H9 (cell line): ENCODE measurements at regions not wholly inside any gene's neighbourhood (a gene's known extent, or its start where the extent isn't known, plus 50 kb on each side); places are given as distances from the start of the nearest gene placed in this dataset.

Experiments used
- DNase-seq: peaks from one replicate; pipeline ENCODE4 v3.0.0-alpha.2; 2017
- H2AFZ ChIP-seq: one replicate; pipeline ENCODE4 v1.6.1; 2013; ENCODE audit warnings: mild to moderate bottlenecking, low read length, control low read depth, moderate library complexity
- H2AK5ac ChIP-seq: 2 replicates; pipeline ENCODE4 v1.6.1; 2013; ENCODE audit warnings: low read length, control low read depth, mixed read lengths; ENCODE audit not compliant: insufficient read length
- H2BK120ac ChIP-seq: one replicate; pipeline ENCODE4 v1.6.1; 2013; ENCODE audit warnings: low read depth, mild to moderate bottlenecking, low read length, control low read depth, inconsistent platforms; ENCODE audit not compliant: poor library complexity, severe bottlenecking
- H2BK12ac ChIP-seq: 2 replicates; pipeline ENCODE4 v1.6.1; 2013; ENCODE audit warnings: low read length, control low read depth, mixed read lengths, low read depth; ENCODE audit not compliant: insufficient read length
- H2BK15ac ChIP-seq: 2 replicates; pipeline ENCODE4 v1.6.1; 2013; ENCODE audit warnings: low read depth, low read length, control low read depth
- H2BK20ac ChIP-seq: one replicate; pipeline ENCODE4 v1.6.1; 2013; ENCODE audit warnings: low read depth, mild to moderate bottlenecking, low read length, control low read depth, inconsistent platforms; ENCODE audit not compliant: poor library complexity, severe bottlenecking
- H2BK5ac ChIP-seq: 2 replicates; pipeline ENCODE4 v1.6.1; 2013; ENCODE audit warnings: low read length, control low read depth, mixed read lengths; ENCODE audit not compliant: insufficient read length
- H3K14ac ChIP-seq: 2 replicates; pipeline ENCODE4 v1.6.1; 2013; ENCODE audit warnings: low read length, control low read depth; ENCODE audit not compliant: insufficient read depth
- H3K18ac ChIP-seq: 2 replicates; pipeline ENCODE4 v1.6.1; 2013; ENCODE audit warnings: low read depth, mild to moderate bottlenecking, mixed read lengths, low read length, control low read depth; ENCODE audit not compliant: insufficient read length
- H3K23ac ChIP-seq: 2 replicates; pipeline ENCODE4 v1.6.1; 2013; ENCODE audit warnings: low read length, control low read depth, mixed read lengths, low read depth; ENCODE audit not compliant: insufficient read length
- H3K23me2 ChIP-seq: 2 replicates; pipeline ENCODE4 v1.6.1; 2013; ENCODE audit warnings: low read depth, mild to moderate bottlenecking, mixed read lengths, low read length, control low read depth; ENCODE audit not compliant: insufficient read length, poor library complexity, severe bottlenecking
- H3K27ac ChIP-seq: 2 replicates; pipeline ENCODE4 v1.5.1; 2013; ENCODE audit warnings: low read length, control low read depth, mixed read lengths, low read depth; ENCODE audit not compliant: insufficient read length
- H3K27me3 ChIP-seq: 2 replicates; pipeline ENCODE4 v1.6.1; 2013; ENCODE audit warnings: low read length, control low read depth, inconsistent platforms; ENCODE audit not compliant: insufficient read depth
- H3K4ac ChIP-seq: 2 replicates; pipeline ENCODE4 v1.6.1; 2013; ENCODE audit warnings: low read depth, mild to moderate bottlenecking, control low read depth, inconsistent platforms, low read length, moderate library complexity
- H3K4me1 ChIP-seq: 2 replicates; pipeline ENCODE4 v1.6.1; 2013; ENCODE audit warnings: low read length, control low read depth, inconsistent platforms; ENCODE audit not compliant: insufficient read depth
- H3K4me2 ChIP-seq: 2 replicates; pipeline ENCODE4 v1.6.1; 2013; ENCODE audit warnings: low read length, control low read depth, mixed read lengths; ENCODE audit not compliant: insufficient read length, insufficient read depth
- H3K56ac ChIP-seq: 2 replicates; pipeline ENCODE4 v1.6.1; 2013; ENCODE audit warnings: low read depth, mild to moderate bottlenecking, mixed read lengths, low read length, control low read depth; ENCODE audit not compliant: insufficient read length
- H3K79me1 ChIP-seq: 2 replicates; pipeline ENCODE4 v1.6.1; 2013; ENCODE audit warnings: low read depth, mild to moderate bottlenecking, moderate library complexity, low read length, control low read depth, inconsistent platforms; ENCODE audit not compliant: insufficient read depth, poor library complexity, severe bottlenecking
- H3K79me2 ChIP-seq: 2 replicates; pipeline ENCODE4 v1.6.1; 2013; ENCODE audit warnings: low read length, control low read depth, inconsistent platforms; ENCODE audit not compliant: insufficient read depth
- H3K9ac ChIP-seq: 2 replicates; pipeline ENCODE4 v1.6.1; 2013; ENCODE audit warnings: low read length, control low read depth, mixed read lengths; ENCODE audit not compliant: insufficient read length; ENCODE audit errors: extremely low read depth
- H3K9me3 ChIP-seq: one replicate; pipeline ENCODE4 v1.6.1; 2013; ENCODE audit warnings: low read depth, low read length, inconsistent platforms; ENCODE audit not compliant: control insufficient read depth
- H3T11ph ChIP-seq: one replicate; pipeline ENCODE4 v1.6.1; 2013; ENCODE audit warnings: mild to moderate bottlenecking, low read length, control low read depth, inconsistent platforms
- H4K20me1 ChIP-seq: one replicate; pipeline ENCODE4 v1.6.1; 2013; ENCODE audit not compliant: control insufficient read depth, insufficient read length, insufficient read depth
- H4K5ac ChIP-seq: 2 replicates; pipeline ENCODE4 v1.6.1; 2013; ENCODE audit warnings: low read depth, mild to moderate bottlenecking, mixed read lengths, low read length, control low read depth; ENCODE audit not compliant: insufficient read length
- H4K8ac ChIP-seq: replicated peaks from 2 replicates; pipeline ENCODE4 v1.6.1; 2013; ENCODE audit warnings: low read length, control low read depth, mixed read lengths, low read depth; ENCODE audit not compliant: insufficient read length
- H4K91ac ChIP-seq: 2 replicates; pipeline ENCODE4 v1.6.1; 2013; ENCODE audit warnings: low read depth, mild to moderate bottlenecking, moderate library complexity, mixed read lengths, low read length, control low read depth; ENCODE audit not compliant: insufficient read length
- H3K27ac Mint-ChIP-seq, 3 experiments: 2 replicates in 2 of 3; 3 replicates in 1 of 3; pipeline ENCODE4 v1.8.0; 2020 to 2021; ENCODE audit warnings: mixed read lengths in 3 of 3, mild to moderate bottlenecking in 1 of 3, moderate library complexity in 1 of 3
- H3K27me3 Mint-ChIP-seq: 2 replicates; pipeline ENCODE4 v1.8.0; 2021; ENCODE audit warnings: low read depth, mild to moderate bottlenecking, moderate library complexity, mixed read lengths
- H3K36me3 Mint-ChIP-seq, 3 experiments: 2 replicates in 2 of 3; 3 replicates in 1 of 3; pipeline ENCODE4 v1.8.0; 2020 to 2021; ENCODE audit warnings: low read depth in 3 of 3, mixed read lengths in 3 of 3; ENCODE audit not compliant: insufficient read depth in 1 of 3
- H3K4me1 Mint-ChIP-seq, 2 experiments: 2 replicates each; pipeline ENCODE4 v1.8.0; 2020; ENCODE audit warnings: mixed read lengths in 2 of 2
- H3K4me3 Mint-ChIP-seq, 2 experiments: 2 replicates in 1 of 2; 3 replicates in 1 of 2; pipeline ENCODE4 v1.8.0; 2020 to 2021; ENCODE audit warnings: mild to moderate bottlenecking in 2 of 2, mixed read lengths in 2 of 2, moderate library complexity in 1 of 2
- H3K9me3 Mint-ChIP-seq, 2 experiments: 2 replicates in 1 of 2; 3 replicates in 1 of 2; pipeline ENCODE4 v1.8.0; 2020; ENCODE audit warnings: mild to moderate bottlenecking in 2 of 2, mixed read lengths in 2 of 2, moderate library complexity in 1 of 2
- CTCF ChIP-seq: fragments of 200-600 bp; sonication (generic); conservative IDR thresholded peaks from 3 replicates; pipeline ENCODE4 v1.8.0; 2021; ENCODE audit warnings: antibody characterized with exemption, mild to moderate bottlenecking
- WGBS: extraction: QIAGEN DNeasy Blood & Tissue Kit; methylation state at CpG from one replicate; pipeline ENCODE4 v1.1.7; 2013; ENCODE audit warnings: missing lambda C conversion rate, low lambda C conversion rate, mixed read lengths; ENCODE audit not compliant: insufficient read length; ENCODE audit errors: extremely low coverage; 5-methylcytosine and 5-hydroxymethylcytosine counted together

GRCh38 chr1:228827019-228827418 is 91.7 kb downstream of the RHOU start:
- Histone ChIP-seq H4K5ac (no peak overlapping the region), H2BK120ac (no peak overlapping the region), H3T11ph (no peak overlapping the region), H3K56ac (no peak overlapping the region), H4K8ac (no peak overlapping the region), H2BK20ac (no peak overlapping the region), H2AFZ (no peak overlapping the region), H3K9ac (no peak overlapping the region), H3K9me3 (no peaks in the 10 kb centered on the region), H3K18ac (no peak overlapping the region), H3K79me1 (no peaks in the 10 kb centered on the region), H3K4ac (no peak overlapping the region), H3K4me1 (peaks cover 9% of the 10 kb centered on the region), H3K14ac (no peak overlapping the region), H4K20me1 (no peaks in the 10 kb centered on the region), H3K23ac (no peak overlapping the region), H3K4me2 (no peak overlapping the region), H2AK5ac (no peak overlapping the region), H4K91ac (no peak overlapping the region), H3K23me2 (no peaks in the 10 kb centered on the region), H3K27ac (no peak overlapping the region), H3K27me3 (no peaks in the 10 kb centered on the region), H3K79me2 (no peaks in the 10 kb centered on the region), H2BK5ac (no peak overlapping the region), H2BK12ac (no peak overlapping the region), H2BK15ac (no peak overlapping the region)
- H3K4me3 Mint-ChIP-seq: no peak overlapping the region
- DNase-seq: no peak
- no peaks in the 10 kb centered on the region; the same call in 1 of the 2 replicates for H3K27me3 Mint-ChIP-seq
- H3K36me3 Mint-ChIP-seq: no peaks in the 10 kb centered on the region
- TF ChIP-seq CTCF: no peak
- WGBS: no CpG with 5 or more reads among the region's 3 CpGs
- no peaks in the 10 kb centered on the region for H3K9me3 Mint-ChIP-seq
- no peak overlapping the region for H3K27ac Mint-ChIP-seq
- H3K4me1 Mint-ChIP-seq: peaks cover 20 to 22% of the 10 kb centered on the region in 2 experiments
